ENCODE measurements at regions not wholly inside any gene's neighbourhood (a gene's known extent, or its start where the extent isn't known, plus 50 kb on each side); places are given as distances from the start of the nearest gene placed in this dataset.

- TF ChIP-seq SMAD4 (CRISPR knock-in tag; IDR thresholded peaks at IDR 0.05) (no peak), FOXK1 (CRISPR knock-in tag; IDR thresholded peaks at IDR 0.05) (no peak), CREB1 (CRISPR knock-in tag; IDR thresholded peaks at IDR 0.05) (no peak), AR (CRISPR knock-in tag; IDR thresholded peaks at IDR 0.05) (no peak), CTCF (IDR thresholded peaks at IDR 0.05) (no peak), ZNF138 (CRISPR knock-in tag; conservative IDR thresholded peaks at IDR 0.05) (no peak), GTF2I (CRISPR knock-in tag; conservative IDR thresholded peaks at IDR 0.05) (no peak)
These were observed 827.8 kb downstream of the VRK1 start for GRCh38 chr14:97624985-97625384.

Measured in WTC11 (cell line).